B cell (primary cell): ENCODE measurements at regions not wholly inside any gene's neighbourhood (a gene's known extent, or its start where the extent isn't known, plus 50 kb on each side); places are given as distances from the start of the nearest gene placed in this dataset.

Source experiments
- ATAC-seq: fragments of 200-7000 bp; cut with Tn5 transposase; one replicate; pipeline ENCODE4 v1.10.0; 2021; ENCODE audit warnings: low read depth, mild to moderate bottlenecking, moderate number of reproducible peaks, moderate library complexity
- CTCF ChIA-PET: fragments of 350-600 bp; sonication (Branson Sonifier 250); formaldehyde crosslinking; loops from one replicate; lab custom pipeline; 2021; ENCODE audit warnings: antibody characterized with exemption, inconsistent platforms; lab: Charles Lee
- POLR2A ChIA-PET: fragments of 350-600 bp; sonication (Branson Sonifier 250); formaldehyde crosslinking; loops from one replicate; lab custom pipeline; 2021; ENCODE audit warnings: antibody characterized with exemption; lab: Charles Lee
- DNase-seq: peaks from one replicate; pipeline ENCODE4 v3.0.0; 2013
- H2AFZ ChIP-seq: 2 replicates; pipeline ENCODE4 v1.6.1; 2012; ENCODE audit warnings: mild to moderate bottlenecking, low read depth, low read length; ENCODE audit not compliant: insufficient read depth, poor library complexity, severe bottlenecking
- H3K27ac ChIP-seq, 2 donors: 1 replicate in 1 of 2; 2 replicates in 1 of 2; pipeline ENCODE4 v1.5.1; 2012 to 2013; ENCODE audit warnings: low read length in 2 of 2, mild to moderate bottlenecking in 2 of 2, moderate library complexity in 1 of 2
- H3K27me3 ChIP-seq, 4 experiments: fragments of 200-600 bp in 1 of 4; sonication (generic) in 1 of 4; replicated peaks in 1 of 4; 1 replicate in 2 of 4; 2 replicates in 2 of 4; pipeline versions ENCODE4 v1.6.1 to v1.7.0; 2013 to 2016; ENCODE audit warnings: low read length in 3 of 4, mild to moderate bottlenecking in 2 of 4, mixed read lengths in 1 of 4, moderate library complexity in 1 of 4; ENCODE audit not compliant: insufficient read depth in 4 of 4, control insufficient read depth in 3 of 4; ENCODE audit errors: control extremely low read depth in 1 of 4
- H3K36me3 ChIP-seq, 2 experiments: replicated peaks in 1 of 2; 1 replicate in 1 of 2; 2 replicates in 1 of 2; pipeline versions ENCODE4 v1.6.1 to v1.7.1; 2013; ENCODE audit warnings: low read length in 1 of 2; ENCODE audit not compliant: insufficient read depth in 2 of 2, control insufficient read depth in 1 of 2; ENCODE audit errors: control extremely low read depth in 1 of 2, extremely low read depth in 1 of 2
- H3K4me1 ChIP-seq, 2 donors: fragments of 200-600 bp in 1 of 2; sonication (generic) in 1 of 2; 1 replicate in 1 of 2; 2 replicates in 1 of 2; pipeline versions ENCODE4 v1.5.1 to v1.6.1; 2013 to 2017; ENCODE audit warnings: low read length in 2 of 2; ENCODE audit not compliant: control insufficient read depth in 2 of 2, insufficient read depth in 2 of 2
- H3K4me2 ChIP-seq: replicated peaks from 2 replicates; pipeline ENCODE3; 2012; ENCODE audit warnings: mild to moderate bottlenecking, low read depth, low read length; ENCODE audit not compliant: poor library complexity, severe bottlenecking
- H3K4me3 ChIP-seq, 5 experiments: fragments of 200-600 bp in 1 of 5; sonication (generic) in 1 of 5; 1 replicate in 3 of 5; 2 replicates in 2 of 5; pipeline versions ENCODE4 v1.5.1 to v1.7.0; 2011 to 2016; ENCODE audit warnings: low read length in 4 of 5, mild to moderate bottlenecking in 4 of 5, low read depth in 2 of 5, control low read depth in 1 of 5, moderate library complexity in 1 of 5; ENCODE audit not compliant: insufficient read depth in 1 of 5; ENCODE audit errors: control extremely low read depth in 1 of 5, extremely low read depth in 1 of 5
- H3K79me2 ChIP-seq: fragments of 200-600 bp; sonication (generic); one replicate; pipeline ENCODE4 v1.6.0; 2016; ENCODE audit warnings: low read length; ENCODE audit not compliant: control insufficient read depth, insufficient read depth
- H3K9ac ChIP-seq: fragments of 200-600 bp; sonication (generic); 2 replicates; pipeline ENCODE4 v1.6.1; 2017; ENCODE audit warnings: mild to moderate bottlenecking, low read length, moderate library complexity
- H3K9me3 ChIP-seq, 3 donors: one replicate each; pipeline versions ENCODE4 v1.6.1 to v1.7.1; 2013; ENCODE audit warnings: low read length in 2 of 3; ENCODE audit not compliant: control insufficient read depth in 2 of 3, insufficient read depth in 1 of 3; ENCODE audit errors: control extremely low read depth in 1 of 3
- H4K20me1 ChIP-seq: 2 replicates; pipeline ENCODE4 v1.6.0; 2012; ENCODE audit warnings: mild to moderate bottlenecking, low read length; ENCODE audit not compliant: insufficient read depth, control insufficient read depth, poor library complexity, severe bottlenecking
- H3K27ac Mint-ChIP-seq: one replicate; pipeline ENCODE4 v1.8.0; 2021; ENCODE audit warnings: mixed read lengths
- H3K27me3 Mint-ChIP-seq: one replicate; pipeline ENCODE4 v1.8.0; 2021; ENCODE audit warnings: mixed read lengths
- H3K4me1 Mint-ChIP-seq: one replicate; pipeline ENCODE4 v1.8.0; 2021; ENCODE audit warnings: mixed read lengths
- H3K4me3 Mint-ChIP-seq: one replicate; pipeline ENCODE4 v1.8.0; 2021; ENCODE audit warnings: mixed read lengths
- H3K9me3 Mint-ChIP-seq: one replicate; pipeline ENCODE4 v1.8.0; 2022; ENCODE audit warnings: mixed read lengths; ENCODE audit not compliant: insufficient read depth
- EZH2 ChIP-seq: IDR thresholded peaks from 2 replicates; pipeline ENCODE4 v1.6.1; 2012; ENCODE audit warnings: borderline replicate concordance, low read depth, mild to moderate bottlenecking, moderate library complexity, low read length; ENCODE audit not compliant: insufficient read depth, poor library complexity, severe bottlenecking
- WGBS: methylation state at CpG from one replicate; pipeline ENCODE4 v1.1.5; 2013; ENCODE audit warnings: missing lambda C conversion rate; ENCODE audit not compliant: insufficient coverage; 5-methylcytosine and 5-hydroxymethylcytosine counted together
- intact Hi-C: fragments of 100-400 bp; cut with micrococcal nuclease; formaldehyde crosslinking; loops from one replicate; pipeline ENCODE4 v1.10.0; 2022
- TF ChIP-seq, protein P1 (sequence below): fragments of 200-600 bp; IDR thresholded peaks from one replicate; pipeline ENCODE4 v1.8.0; 2022; ENCODE audit warnings: antibody characterized with exemption, mild to moderate bottlenecking

DNA sequence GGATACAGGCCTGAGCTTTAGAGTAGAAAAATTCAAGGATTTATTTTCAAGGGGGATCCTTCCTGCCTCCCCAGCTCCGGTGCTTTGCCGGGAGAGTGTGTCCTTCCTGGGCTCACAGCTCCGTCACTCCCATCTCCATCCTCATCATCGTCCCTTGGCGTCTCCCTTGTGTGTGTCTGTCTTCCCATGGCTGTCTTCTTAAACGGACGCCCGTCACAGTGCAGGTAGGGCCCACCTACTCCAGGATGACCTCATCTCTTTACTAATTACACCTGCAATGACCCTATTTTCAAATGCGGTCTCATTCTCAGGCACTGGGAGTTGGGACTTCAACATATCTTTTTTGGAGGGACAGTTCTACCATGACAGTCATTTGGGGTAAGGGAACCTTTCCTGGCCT lies 320.3 kb upstream of the C1orf174 start:
- ChIA-PET POLR2A (no interaction called here), CTCF (no interaction called here)
- no peaks in the 10 kb centered on the region for H3K4me1 Mint-ChIP-seq
- Histone ChIP-seq H4K20me1 (no peaks in the 10 kb centered on the region), H2AFZ (no peak overlapping the region), H3K4me2 (no peak overlapping the region), H3K4me3 (no peak overlapping the region), H3K36me3 (no peaks in the 10 kb centered on the region), H3K79me2 (no peaks in the 10 kb centered on the region), H3K4me1 (no peaks in the 10 kb centered on the region), H3K27ac (no peak overlapping the region), H3K27me3 (peaks cover 0 to 2% (median 0%) of the 10 kb centered on the region in 4 experiments), H3K9me3 (no peaks in the 10 kb centered on the region), H3K9ac (no peak overlapping the region)
- 75% methylated on average over 6 of the region's 9 CpGs for WGBS
- intact Hi-C loops, result no loop called here
- H3K27ac Mint-ChIP-seq, result no peak overlapping the region
- no peak for ATAC-seq
- no peak overlapping the region for H3K4me3 Mint-ChIP-seq
- no peak for DNase-seq
- TF ChIP-seq EZH2, result no peak
- TF ChIP-seq, protein P1, sequence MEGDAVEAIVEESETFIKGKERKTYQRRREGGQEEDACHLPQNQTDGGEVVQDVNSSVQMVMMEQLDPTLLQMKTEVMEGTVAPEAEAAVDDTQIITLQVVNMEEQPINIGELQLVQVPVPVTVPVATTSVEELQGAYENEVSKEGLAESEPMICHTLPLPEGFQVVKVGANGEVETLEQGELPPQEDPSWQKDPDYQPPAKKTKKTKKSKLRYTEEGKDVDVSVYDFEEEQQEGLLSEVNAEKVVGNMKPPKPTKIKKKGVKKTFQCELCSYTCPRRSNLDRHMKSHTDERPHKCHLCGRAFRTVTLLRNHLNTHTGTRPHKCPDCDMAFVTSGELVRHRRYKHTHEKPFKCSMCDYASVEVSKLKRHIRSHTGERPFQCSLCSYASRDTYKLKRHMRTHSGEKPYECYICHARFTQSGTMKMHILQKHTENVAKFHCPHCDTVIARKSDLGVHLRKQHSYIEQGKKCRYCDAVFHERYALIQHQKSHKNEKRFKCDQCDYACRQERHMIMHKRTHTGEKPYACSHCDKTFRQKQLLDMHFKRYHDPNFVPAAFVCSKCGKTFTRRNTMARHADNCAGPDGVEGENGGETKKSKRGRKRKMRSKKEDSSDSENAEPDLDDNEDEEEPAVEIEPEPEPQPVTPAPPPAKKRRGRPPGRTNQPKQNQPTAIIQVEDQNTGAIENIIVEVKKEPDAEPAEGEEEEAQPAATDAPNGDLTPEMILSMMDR, result no peak
- peaks cover 11% of the 10 kb centered on the region for H3K27me3 Mint-ChIP-seq
- H3K9me3 Mint-ChIP-seq, result no peaks in the 10 kb centered on the region

DNA sequence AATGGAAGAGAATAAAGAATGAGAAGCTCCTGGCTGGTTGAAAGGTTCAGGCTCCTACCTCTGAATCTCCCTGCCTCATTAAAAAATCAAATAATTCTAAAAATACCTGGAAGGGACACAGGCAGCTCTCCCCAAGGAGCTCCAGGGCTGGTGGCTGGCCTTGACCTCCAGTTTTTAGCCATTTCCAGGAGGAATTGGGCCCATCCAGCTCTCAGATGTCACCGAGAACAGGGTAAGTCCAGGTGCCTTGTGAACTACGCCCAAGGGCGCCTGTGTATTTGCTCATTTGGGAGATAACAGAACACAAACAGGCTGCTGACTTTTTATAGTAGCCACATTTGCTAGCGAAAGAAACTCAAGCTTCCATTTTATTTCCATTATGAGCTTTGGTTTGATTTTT lies 321.0 kb upstream of the C1orf174 start:
- peaks cover 0 to 2% (median 0%) of the 10 kb centered on the region in 4 experiments for H3K27me3 ChIP-seq
- ChIA-PET CTCF (no interaction called here), POLR2A (no interaction called here)
- H3K27ac ChIP-seq, result no peak overlapping the region
- no peak overlapping the region for H3K27ac Mint-ChIP-seq
- DNase-seq (no peak), ATAC-seq (no peak)
- H2AFZ ChIP-seq, result no peak overlapping the region
- no peaks in the 10 kb centered on the region for H3K9me3 Mint-ChIP-seq
- WGBS, result 100% methylated on average over 1 of the region's 4 CpGs
- H3K79me2 ChIP-seq, result no peaks in the 10 kb centered on the region
- H3K4me3 Mint-ChIP-seq, result no peak overlapping the region
- TF ChIP-seq, protein P1, result no peak
- TF ChIP-seq EZH2, result no peak
- H3K9me3 ChIP-seq, result no peaks in the 10 kb centered on the region
- peaks cover 11% of the 10 kb centered on the region for H3K27me3 Mint-ChIP-seq
- no peak overlapping the region for H3K9ac ChIP-seq
- H4K20me1 ChIP-seq, result no peaks in the 10 kb centered on the region
- no peak overlapping the region for H3K4me3 ChIP-seq
- H3K4me2 ChIP-seq, result no peak overlapping the region
- H3K4me1 Mint-ChIP-seq, result no peaks in the 10 kb centered on the region
- intact Hi-C loops, result no loop called here
- H3K4me1 ChIP-seq, result no peaks in the 10 kb centered on the region
- no peaks in the 10 kb centered on the region for H3K36me3 ChIP-seq
